H1 (cell line): ENCODE measurements at regions not wholly inside any gene's neighbourhood (a gene's known extent, or its start where the extent isn't known, plus 50 kb on each side); places are given as distances from the start of the nearest gene placed in this dataset.

Source experiments
- CTCF ChIA-PET: fragments of 300-600 bp; sonication (Branson Sonifier 250); formaldehyde crosslinking; loops from one replicate; lab custom pipeline; 2021; ENCODE audit not compliant: partially characterized antibody; lab: Charles Lee
- POLR2A ChIA-PET: fragments of 300-600 bp; sonication (Branson Sonifier 250); formaldehyde crosslinking; loops from one replicate; lab custom pipeline; 2021; ENCODE audit warnings: inconsistent platforms; ENCODE audit not compliant: partially characterized antibody; lab: Charles Lee
- DNase-seq, 2 experiments: peaks; one replicate each; pipeline versions ENCODE4 v3.0.0 to v3.0.0-alpha.2; 2010 to 2022; ENCODE audit warnings: low spot score in 2 of 2, low read depth in 1 of 2, mixed read lengths in 1 of 2
- FAIRE-seq: peaks from 2 replicates; lab custom pipeline; 2011; peaks lifted over from hg19 to GRCh38; lab: Jason Lieb, UNC
- H2AFZ ChIP-seq: 2 replicates; pipeline ENCODE4 v1.8.1; 2012; ENCODE audit warnings: low read length, inconsistent platforms
- H2AK5ac ChIP-seq: 2 replicates; pipeline ENCODE4 v1.6.1; 2013; ENCODE audit warnings: low read depth, low read length
- H2BK120ac ChIP-seq: replicated peaks from 2 replicates; pipeline ENCODE3; 2013; ENCODE audit warnings: low read depth, low read length, inconsistent platforms
- H2BK12ac ChIP-seq: 2 replicates; pipeline ENCODE4 v1.6.1; 2013; ENCODE audit warnings: low read depth, low read length
- H2BK15ac ChIP-seq: 2 replicates; pipeline ENCODE4 v1.6.1; 2013; ENCODE audit warnings: low read length
- H2BK20ac ChIP-seq: 2 replicates; pipeline ENCODE4 v1.6.1; 2013; ENCODE audit warnings: low read length
- H2BK5ac ChIP-seq: 2 replicates; pipeline ENCODE4 v1.6.1; 2013; ENCODE audit warnings: low read depth, low read length
- H3K14ac ChIP-seq: 2 replicates; pipeline ENCODE4 v1.6.1; 2013; ENCODE audit warnings: inconsistent platforms; ENCODE audit not compliant: insufficient read length
- H3K18ac ChIP-seq: 2 replicates; pipeline ENCODE4 v1.6.1; 2013; ENCODE audit warnings: low read length; ENCODE audit errors: extremely low read depth
- H3K23ac ChIP-seq: 2 replicates; pipeline ENCODE4 v1.6.1; 2013; ENCODE audit warnings: inconsistent platforms; ENCODE audit not compliant: insufficient read length
- H3K23me2 ChIP-seq: 2 replicates; pipeline ENCODE4 v1.6.1; 2013; ENCODE audit warnings: low read depth, low read length
- H3K27ac ChIP-seq: 2 replicates; pipeline ENCODE4 v1.6.1; 2011; ENCODE audit warnings: low read depth, low read length, inconsistent platforms
- H3K27me3 ChIP-seq, 4 experiments: replicated peaks in 1 of 4; 1 replicate in 1 of 4; 2 replicates in 3 of 4; pipeline versions ENCODE4 v1.6.1 to v1.8.1; 2011 to 2013; ENCODE audit warnings: low read length in 3 of 4, mild to moderate bottlenecking in 3 of 4, inconsistent platforms in 2 of 4, mixed read lengths in 2 of 4, moderate library complexity in 1 of 4; ENCODE audit not compliant: control insufficient read depth in 3 of 4, insufficient read depth in 3 of 4; ENCODE audit errors: extremely low read depth in 1 of 4
- H3K36me3 ChIP-seq, 4 experiments: 2 replicates each; pipeline versions ENCODE4 v1.6.1 to v1.8.1; 2011 to 2013; ENCODE audit warnings: mild to moderate bottlenecking in 4 of 4, low read length in 3 of 4, moderate library complexity in 2 of 4, control low read depth in 1 of 4, inconsistent platforms in 1 of 4; ENCODE audit not compliant: insufficient read depth in 4 of 4, control insufficient read depth in 2 of 4
- H3K4ac ChIP-seq: replicated peaks from 2 replicates; pipeline ENCODE3; 2013; ENCODE audit warnings: low read length, low read depth, mixed read lengths, inconsistent platforms; ENCODE audit not compliant: insufficient read length
- H3K4me1 ChIP-seq, 4 experiments: replicated peaks in 1 of 4; 1 replicate in 1 of 4; 2 replicates in 3 of 4; pipeline versions ENCODE4 v1.6.1 to v1.8.1; 2011 to 2013; ENCODE audit warnings: low read length in 3 of 4, inconsistent platforms in 2 of 4, mixed read lengths in 1 of 4; ENCODE audit not compliant: insufficient read depth in 4 of 4, control insufficient read depth in 3 of 4
- H3K4me2 ChIP-seq, 2 experiments: 2 replicates each; pipeline versions ENCODE4 v1.6.1 to v1.8.1; 2011 to 2013; ENCODE audit warnings: low read depth in 2 of 2, low read length in 2 of 2, control low read depth in 1 of 2, inconsistent platforms in 1 of 2, mild to moderate bottlenecking in 1 of 2; ENCODE audit not compliant: insufficient read depth in 1 of 2
- H3K4me3 ChIP-seq, 4 experiments: fragments of 200-600, 300-600 bp in 1 of 4; sonication (generic), shearing (Covaris generic), sonication (Bioruptor Twin) in 1 of 4; 2 replicates each; pipeline versions ENCODE4 v1.5.1 to v1.8.1; 2011 to 2016; ENCODE audit warnings: low read length in 4 of 4, low read depth in 3 of 4, control low read depth in 2 of 4, inconsistent platforms in 2 of 4, mild to moderate bottlenecking in 2 of 4, mixed read lengths in 1 of 4, moderate library complexity in 1 of 4; ENCODE audit not compliant: insufficient read depth in 2 of 4; ENCODE audit errors: extremely low read depth in 1 of 4
- H3K56ac ChIP-seq: replicated peaks from 2 replicates; pipeline ENCODE3; 2013; ENCODE audit warnings: low read depth, mild to moderate bottlenecking, mixed read lengths, low read length, inconsistent platforms; ENCODE audit not compliant: insufficient read length
- H3K79me1 ChIP-seq: 2 replicates; pipeline ENCODE4 v1.6.1; 2013; ENCODE audit warnings: low read depth, low read length, control low read depth
- H3K79me2 ChIP-seq, 2 experiments: 2 replicates each; pipeline versions ENCODE4 v1.6.1 to v1.8.1; 2012 to 2013; ENCODE audit warnings: low read length in 2 of 2, mild to moderate bottlenecking in 2 of 2, inconsistent platforms in 1 of 2; ENCODE audit not compliant: insufficient read depth in 2 of 2, control insufficient read depth in 1 of 2
- H3K9ac ChIP-seq, 4 experiments: replicated peaks in 1 of 4; 1 replicate in 1 of 4; 2 replicates in 3 of 4; pipeline versions ENCODE4 v1.6.1 to v1.8.1; 2011 to 2013; ENCODE audit warnings: low read depth in 3 of 4, low read length in 3 of 4, control low read depth in 2 of 4, mild to moderate bottlenecking in 2 of 4, moderate library complexity in 2 of 4, inconsistent platforms in 1 of 4; ENCODE audit errors: extremely low read depth in 1 of 4
- H3K9me3 ChIP-seq, 2 experiments: 2 replicates each; pipeline versions ENCODE4 v1.6.1 to v1.8.1; 2012 to 2013; ENCODE audit warnings: mild to moderate bottlenecking in 2 of 2, moderate library complexity in 2 of 2, control low read depth in 1 of 2, inconsistent platforms in 1 of 2, low read depth in 1 of 2, low read length in 1 of 2, mixed read lengths in 1 of 2; ENCODE audit not compliant: insufficient read depth in 2 of 2
- H4K20me1 ChIP-seq, 2 experiments: replicated peaks in 1 of 2; 2 replicates each; pipeline versions ENCODE3 to v1.8.1; 2011 to 2013; ENCODE audit warnings: inconsistent platforms in 2 of 2, low read length in 2 of 2, mild to moderate bottlenecking in 1 of 2; ENCODE audit not compliant: insufficient read depth in 2 of 2, control insufficient read depth in 1 of 2
- H4K5ac ChIP-seq: 2 replicates; pipeline ENCODE4 v1.6.1; 2013; ENCODE audit warnings: low read length, low read depth, mixed read lengths, inconsistent platforms; ENCODE audit not compliant: insufficient read length
- H4K8ac ChIP-seq: 2 replicates; pipeline ENCODE4 v1.8.0; 2013; ENCODE audit warnings: mild to moderate bottlenecking, moderate library complexity, low read length, inconsistent platforms; ENCODE audit not compliant: insufficient read depth; ENCODE audit errors: extremely low read depth
- H4K91ac ChIP-seq: replicated peaks from 2 replicates; pipeline ENCODE3; 2013; ENCODE audit warnings: low read length, mixed read lengths, inconsistent platforms; ENCODE audit not compliant: insufficient read length
- ATF2 ChIP-seq: IDR thresholded peaks from 2 replicates; pipeline ENCODE4 v1.6.1; 2012; ENCODE audit warnings: low read length, inconsistent platforms
- CTCF ChIP-seq, 3 experiments: IDR thresholded peaks; 1 replicate in 2 of 3; 2 replicates in 1 of 3; pipeline versions ENCODE4 v1.5.1 to v1.6.1; 2011; ENCODE audit warnings: low read length in 3 of 3, mild to moderate bottlenecking in 3 of 3, inconsistent platforms in 2 of 3, low read depth in 1 of 3, moderate library complexity in 1 of 3; ENCODE audit not compliant: insufficient read depth in 1 of 3; ENCODE audit errors: control extremely low read depth in 1 of 3
- EGR1 ChIP-seq: IDR thresholded peaks from 2 replicates; pipeline ENCODE4 v1.6.1; 2011; ENCODE audit warnings: low read depth, low read length, borderline replicate concordance
- MAX ChIP-seq: IDR thresholded peaks from 2 replicates; pipeline ENCODE4 v1.6.1; 2012; ENCODE audit warnings: inconsistent platforms
- POU5F1 ChIP-seq: IDR thresholded peaks from 2 replicates; pipeline ENCODE4 v1.6.1; 2011; ENCODE audit warnings: low read depth, mild to moderate bottlenecking, low read length, moderate library complexity
- SAP30 ChIP-seq: fragments of 300-600 bp; sonication (generic); IDR thresholded peaks from 2 replicates; pipeline ENCODE4 v1.7.1; 2012; ENCODE audit warnings: low read length, moderate library complexity, mild to moderate bottlenecking, inconsistent platforms; ENCODE audit not compliant: insufficient read depth, insufficient replicate concordance
- TEAD4 ChIP-seq: IDR thresholded peaks from 2 replicates; pipeline ENCODE4 v1.6.1; 2012; ENCODE audit warnings: low read depth, low read length, inconsistent platforms, mixed read lengths
- ZNF274 ChIP-seq: IDR thresholded peaks from 2 replicates; pipeline ENCODE4 v1.7.0; 2012; ENCODE audit warnings: low read length, borderline replicate concordance; ENCODE audit errors: extremely low read depth
- WGBS, 2 experiments: shearing (Covaris generic) in 1 of 2; methylation state at CpG; one replicate each; pipeline versions ENCODE4 v1.1.6 to v1.1.7; 2013 to 2015; ENCODE audit warnings: low lambda C conversion rate in 2 of 2, mixed read lengths in 2 of 2, inconsistent platforms in 1 of 2, low coverage in 1 of 2, missing lambda C conversion rate in 1 of 2; ENCODE audit not compliant: insufficient replicate concordance in 2 of 2, insufficient coverage in 1 of 2, insufficient read length in 1 of 2; ENCODE audit errors: extremely low coverage in 1 of 2, missing lambda C conversion rate in 1 of 2; 5-methylcytosine and 5-hydroxymethylcytosine counted together

GRCh38 chr7:106400923-106401322 is 116.1 kb upstream of the NAMPT start:
- Histone ChIP-seq H3K27me3 (no peaks in the 10 kb centered on the region), H3K9ac (no peak overlapping the region)
- CTCF ChIA-PET: interaction anchor here (0.8 to 1.4 kb wide), 2 partner anchors 12 to 224 kb away, joined by 3 read pairs; no protein-coding TSS in a partner anchor
- TF ChIP-seq MAX: no peak
- TF ChIP-seq ATF2: no peak
- no peak for TF ChIP-seq CTCF (IDR thresholded peaks at IDR 0.05; ENCODE audit: control extremely low read depth in 1 of 3, insufficient read depth in 1 of 3, low read depth in 1 of 3, low read length in 3 of 3)
- no peak for TF ChIP-seq SAP30
- no peak for TF ChIP-seq POU5F1
- no peak for TF ChIP-seq ZNF274
- TF ChIP-seq EGR1: no peak
- no peak for TF ChIP-seq TEAD4

More at GRCh38 chr7:106400923-106401322, 116.1 kb upstream of the NAMPT start:
- Histone ChIP-seq H3K4ac (no peak overlapping the region), H2AK5ac (no peak overlapping the region), H3K79me1 (no peaks in the 10 kb centered on the region), H2AFZ (no peak overlapping the region), H3K4me3 (no peak overlapping the region), H3K79me2 (no peaks in the 10 kb centered on the region), H2BK15ac (no peak overlapping the region), H3K56ac (no peak overlapping the region), H3K14ac (no peak overlapping the region), H3K4me1 (peaks cover 0 to 5% (median 3%) of the 10 kb centered on the region in 4 experiments; a peak in 3 of 7 replicates), H3K18ac (no peak overlapping the region), H4K20me1 (no peaks in the 10 kb centered on the region), H4K8ac (no peak overlapping the region), H3K9me3 (no peaks in the 10 kb centered on the region), H4K5ac (no peak overlapping the region), H3K23ac (no peak overlapping the region), H3K36me3 (no peaks in the 10 kb centered on the region), H3K23me2 (no peaks in the 10 kb centered on the region), H2BK120ac (no peak overlapping the region), H2BK12ac (no peak overlapping the region), H4K91ac (no peak overlapping the region), H2BK5ac (no peak overlapping the region), H3K27ac (no peak overlapping the region), H2BK20ac (no peak overlapping the region), H3K4me2 (no peak overlapping the region)
- DNase-seq: no peak
- no peak for FAIRE-seq
- POLR2A ChIA-PET: interaction anchor here (1.1 to 1.3 kb wide), 2 partner anchors 8 to 116 kb away, joined by 4 to 5 read pairs; partner anchors contain the start of gene NAMPT
- WGBS, 2 experiments: 59% methylated on average over 3 of the region's 3 CpGs; no CpG with 5 or more reads in 1 of the 2 experiments
